ENCODE measurements at regions not wholly inside any gene's neighbourhood (a gene's known extent, or its start where the extent isn't known, plus 50 kb on each side); places are given as distances from the start of the nearest gene placed in this dataset.
"Not testable (repeated sequence)": the region's sequence is repeated elsewhere in the genome, so short reads cannot be mapped to it uniquely, and the experiment has no call there.

- TF ChIP-seq CTCF (conservative IDR thresholded peaks at IDR 0.05): no peak
- Mint-ChIP-seq H3K9me3 (no peaks in the 10 kb centered on the region), H3K27ac (no peak overlapping the region), H3K4me1 (ENCODE audit: unreplicated experiment) (peaks cover 7% of the 10 kb centered on the region), H3K36me3 (no peaks in the 10 kb centered on the region), H3K4me3 (no peak overlapping the region), H3K27me3 (no peaks in the 10 kb centered on the region)
- no peak for DNase-seq (ENCODE audit: extremely low spot score, unreplicated experiment)
Observed at GRCh38 chr3:15903759-15904720, 106.3 kb upstream of the ANKRD28 start.

GRCh38 chr3:15905041-15905440 lies 107.3 kb upstream of the ANKRD28 start:
- H3K27ac Mint-ChIP-seq: no peak overlapping the region
- no peaks in the 10 kb centered on the region for H3K27me3 Mint-ChIP-seq
- H3K4me3 Mint-ChIP-seq: no peak overlapping the region
- H3K36me3 Mint-ChIP-seq: no peaks in the 10 kb centered on the region
- DNase-seq (ENCODE audit: extremely low spot score, unreplicated experiment): no peak
- TF ChIP-seq CTCF (conservative IDR thresholded peaks at IDR 0.05): no peak
- H3K9me3 Mint-ChIP-seq: no peaks in the 10 kb centered on the region
- H3K4me1 Mint-ChIP-seq (ENCODE audit: unreplicated experiment): no peaks in the 10 kb centered on the region

GRCh38 chr3:15907403-15907802 lies 109.6 kb upstream of the ANKRD28 start:
- not testable (repeated sequence) for H3K36me3 Mint-ChIP-seq; H3K27me3 Mint-ChIP-seq; H3K4me3 Mint-ChIP-seq; H3K27ac Mint-ChIP-seq; DNase-seq (ENCODE audit: extremely low spot score, unreplicated experiment); H3K9me3 Mint-ChIP-seq; H3K4me1 Mint-ChIP-seq (ENCODE audit: unreplicated experiment)

- H3K27ac Mint-ChIP-seq: no peak overlapping the region
- H3K4me3 Mint-ChIP-seq: no peak overlapping the region
- peaks cover 6% of the 10 kb centered on the region for H3K9me3 Mint-ChIP-seq
- no peaks in the 10 kb centered on the region for H3K36me3 Mint-ChIP-seq
- DNase-seq (ENCODE audit: extremely low spot score, unreplicated experiment): no peak
- TF ChIP-seq CTCF (conservative IDR thresholded peaks at IDR 0.05): no peak
- no peaks in the 10 kb centered on the region for H3K27me3 Mint-ChIP-seq
- H3K4me1 Mint-ChIP-seq (ENCODE audit: unreplicated experiment): no peaks in the 10 kb centered on the region
Observed at GRCh38 chr3:15918988-15919387, 121.2 kb upstream of the ANKRD28 start.

- Mint-ChIP-seq H3K4me3 (no peak overlapping the region), H3K27ac (no peak overlapping the region), H3K36me3 (no peaks in the 10 kb centered on the region), H3K9me3 (peaks cover 3% of the 10 kb centered on the region), H3K4me1 (ENCODE audit: unreplicated experiment) (no peaks in the 10 kb centered on the region), H3K27me3 (no peaks in the 10 kb centered on the region)
- DNase-seq (ENCODE audit: extremely low spot score, unreplicated experiment): no peak
- no peak for TF ChIP-seq CTCF (conservative IDR thresholded peaks at IDR 0.05)
Observed at GRCh38 chr3:15919971-15920370, 122.2 kb upstream of the ANKRD28 start.

- H3K27me3 Mint-ChIP-seq: no peaks in the 10 kb centered on the region
- H3K27ac Mint-ChIP-seq: no peak overlapping the region
- H3K4me1 Mint-ChIP-seq (ENCODE audit: unreplicated experiment): no peaks in the 10 kb centered on the region
- DNase-seq (ENCODE audit: extremely low spot score, unreplicated experiment): no peak
- H3K4me3 Mint-ChIP-seq: no peak overlapping the region
- H3K9me3 Mint-ChIP-seq: peaks cover 3% of the 10 kb centered on the region
- no peak for TF ChIP-seq CTCF (conservative IDR thresholded peaks at IDR 0.05)
- H3K36me3 Mint-ChIP-seq: no peaks in the 10 kb centered on the region
Observed at GRCh38 chr3:15923640-15924405, 126.0 kb upstream of the ANKRD28 start.
